H1 (cell line): ENCODE measurements at regions not wholly inside any gene's neighbourhood (a gene's known extent, or its start where the extent isn't known, plus 50 kb on each side); places are given as distances from the start of the nearest gene placed in this dataset.

Experiments
- CTCF ChIA-PET: fragments of 300-600 bp; sonication (Branson Sonifier 250); formaldehyde crosslinking; loops from one replicate; lab custom pipeline; 2021; ENCODE audit not compliant: partially characterized antibody; lab: Charles Lee
- POLR2A ChIA-PET: fragments of 300-600 bp; sonication (Branson Sonifier 250); formaldehyde crosslinking; loops from one replicate; lab custom pipeline; 2021; ENCODE audit warnings: inconsistent platforms; ENCODE audit not compliant: partially characterized antibody; lab: Charles Lee
- DNase-seq, 2 experiments: peaks; one replicate each; pipeline versions ENCODE4 v3.0.0 to v3.0.0-alpha.2; 2010 to 2022; ENCODE audit warnings: low spot score in 2 of 2, low read depth in 1 of 2, mixed read lengths in 1 of 2
- FAIRE-seq: peaks from 2 replicates; lab custom pipeline; 2011; peaks lifted over from hg19 to GRCh38; lab: Jason Lieb, UNC
- H2AFZ ChIP-seq: 2 replicates; pipeline ENCODE4 v1.8.1; 2012; ENCODE audit warnings: low read length, inconsistent platforms
- H2AK5ac ChIP-seq: 2 replicates; pipeline ENCODE4 v1.6.1; 2013; ENCODE audit warnings: low read depth, low read length
- H2BK120ac ChIP-seq: replicated peaks from 2 replicates; pipeline ENCODE3; 2013; ENCODE audit warnings: low read depth, low read length, inconsistent platforms
- H2BK12ac ChIP-seq: 2 replicates; pipeline ENCODE4 v1.6.1; 2013; ENCODE audit warnings: low read depth, low read length
- H2BK15ac ChIP-seq: 2 replicates; pipeline ENCODE4 v1.6.1; 2013; ENCODE audit warnings: low read length
- H2BK20ac ChIP-seq: 2 replicates; pipeline ENCODE4 v1.6.1; 2013; ENCODE audit warnings: low read length
- H2BK5ac ChIP-seq: 2 replicates; pipeline ENCODE4 v1.6.1; 2013; ENCODE audit warnings: low read depth, low read length
- H3K14ac ChIP-seq: 2 replicates; pipeline ENCODE4 v1.6.1; 2013; ENCODE audit warnings: inconsistent platforms; ENCODE audit not compliant: insufficient read length
- H3K18ac ChIP-seq: 2 replicates; pipeline ENCODE4 v1.6.1; 2013; ENCODE audit warnings: low read length; ENCODE audit errors: extremely low read depth
- H3K23ac ChIP-seq: 2 replicates; pipeline ENCODE4 v1.6.1; 2013; ENCODE audit warnings: inconsistent platforms; ENCODE audit not compliant: insufficient read length
- H3K23me2 ChIP-seq: 2 replicates; pipeline ENCODE4 v1.6.1; 2013; ENCODE audit warnings: low read depth, low read length
- H3K27ac ChIP-seq: 2 replicates; pipeline ENCODE4 v1.6.1; 2011; ENCODE audit warnings: low read depth, low read length, inconsistent platforms
- H3K27me3 ChIP-seq, 4 experiments: replicated peaks in 1 of 4; 1 replicate in 1 of 4; 2 replicates in 3 of 4; pipeline versions ENCODE4 v1.6.1 to v1.8.1; 2011 to 2013; ENCODE audit warnings: low read length in 3 of 4, mild to moderate bottlenecking in 3 of 4, inconsistent platforms in 2 of 4, mixed read lengths in 2 of 4, moderate library complexity in 1 of 4; ENCODE audit not compliant: control insufficient read depth in 3 of 4, insufficient read depth in 3 of 4; ENCODE audit errors: extremely low read depth in 1 of 4
- H3K36me3 ChIP-seq, 4 experiments: 2 replicates each; pipeline versions ENCODE4 v1.6.1 to v1.8.1; 2011 to 2013; ENCODE audit warnings: mild to moderate bottlenecking in 4 of 4, low read length in 3 of 4, moderate library complexity in 2 of 4, control low read depth in 1 of 4, inconsistent platforms in 1 of 4; ENCODE audit not compliant: insufficient read depth in 4 of 4, control insufficient read depth in 2 of 4
- H3K4ac ChIP-seq: replicated peaks from 2 replicates; pipeline ENCODE3; 2013; ENCODE audit warnings: low read length, low read depth, mixed read lengths, inconsistent platforms; ENCODE audit not compliant: insufficient read length
- H3K4me1 ChIP-seq, 4 experiments: replicated peaks in 1 of 4; 1 replicate in 1 of 4; 2 replicates in 3 of 4; pipeline versions ENCODE4 v1.6.1 to v1.8.1; 2011 to 2013; ENCODE audit warnings: low read length in 3 of 4, inconsistent platforms in 2 of 4, mixed read lengths in 1 of 4; ENCODE audit not compliant: insufficient read depth in 4 of 4, control insufficient read depth in 3 of 4
- H3K4me2 ChIP-seq, 2 experiments: 2 replicates each; pipeline versions ENCODE4 v1.6.1 to v1.8.1; 2011 to 2013; ENCODE audit warnings: low read depth in 2 of 2, low read length in 2 of 2, control low read depth in 1 of 2, inconsistent platforms in 1 of 2, mild to moderate bottlenecking in 1 of 2; ENCODE audit not compliant: insufficient read depth in 1 of 2
- H3K4me3 ChIP-seq, 4 experiments: fragments of 200-600, 300-600 bp in 1 of 4; sonication (generic), shearing (Covaris generic), sonication (Bioruptor Twin) in 1 of 4; 2 replicates each; pipeline versions ENCODE4 v1.5.1 to v1.8.1; 2011 to 2016; ENCODE audit warnings: low read length in 4 of 4, low read depth in 3 of 4, control low read depth in 2 of 4, inconsistent platforms in 2 of 4, mild to moderate bottlenecking in 2 of 4, mixed read lengths in 1 of 4, moderate library complexity in 1 of 4; ENCODE audit not compliant: insufficient read depth in 2 of 4; ENCODE audit errors: extremely low read depth in 1 of 4
- H3K56ac ChIP-seq: replicated peaks from 2 replicates; pipeline ENCODE3; 2013; ENCODE audit warnings: low read depth, mild to moderate bottlenecking, mixed read lengths, low read length, inconsistent platforms; ENCODE audit not compliant: insufficient read length
- H3K79me1 ChIP-seq: 2 replicates; pipeline ENCODE4 v1.6.1; 2013; ENCODE audit warnings: low read depth, low read length, control low read depth
- H3K79me2 ChIP-seq, 2 experiments: 2 replicates each; pipeline versions ENCODE4 v1.6.1 to v1.8.1; 2012 to 2013; ENCODE audit warnings: low read length in 2 of 2, mild to moderate bottlenecking in 2 of 2, inconsistent platforms in 1 of 2; ENCODE audit not compliant: insufficient read depth in 2 of 2, control insufficient read depth in 1 of 2
- H3K9ac ChIP-seq, 4 experiments: replicated peaks in 1 of 4; 1 replicate in 1 of 4; 2 replicates in 3 of 4; pipeline versions ENCODE4 v1.6.1 to v1.8.1; 2011 to 2013; ENCODE audit warnings: low read depth in 3 of 4, low read length in 3 of 4, control low read depth in 2 of 4, mild to moderate bottlenecking in 2 of 4, moderate library complexity in 2 of 4, inconsistent platforms in 1 of 4; ENCODE audit errors: extremely low read depth in 1 of 4
- H3K9me3 ChIP-seq, 2 experiments: 2 replicates each; pipeline versions ENCODE4 v1.6.1 to v1.8.1; 2012 to 2013; ENCODE audit warnings: mild to moderate bottlenecking in 2 of 2, moderate library complexity in 2 of 2, control low read depth in 1 of 2, inconsistent platforms in 1 of 2, low read depth in 1 of 2, low read length in 1 of 2, mixed read lengths in 1 of 2; ENCODE audit not compliant: insufficient read depth in 2 of 2
- H4K20me1 ChIP-seq, 2 experiments: replicated peaks in 1 of 2; 2 replicates each; pipeline versions ENCODE3 to v1.8.1; 2011 to 2013; ENCODE audit warnings: inconsistent platforms in 2 of 2, low read length in 2 of 2, mild to moderate bottlenecking in 1 of 2; ENCODE audit not compliant: insufficient read depth in 2 of 2, control insufficient read depth in 1 of 2
- H4K5ac ChIP-seq: 2 replicates; pipeline ENCODE4 v1.6.1; 2013; ENCODE audit warnings: low read length, low read depth, mixed read lengths, inconsistent platforms; ENCODE audit not compliant: insufficient read length
- H4K8ac ChIP-seq: 2 replicates; pipeline ENCODE4 v1.8.0; 2013; ENCODE audit warnings: mild to moderate bottlenecking, moderate library complexity, low read length, inconsistent platforms; ENCODE audit not compliant: insufficient read depth; ENCODE audit errors: extremely low read depth
- H4K91ac ChIP-seq: replicated peaks from 2 replicates; pipeline ENCODE3; 2013; ENCODE audit warnings: low read length, mixed read lengths, inconsistent platforms; ENCODE audit not compliant: insufficient read length
- HDAC2 ChIP-seq, 2 experiments: fragments of 300-600 bp in 1 of 2; sonication (generic) in 1 of 2; IDR thresholded peaks; 2 replicates each; pipeline ENCODE4 v1.6.1; 2011 to 2012; ENCODE audit warnings: low read depth in 2 of 2, low read length in 2 of 2, mild to moderate bottlenecking in 2 of 2, moderate library complexity in 2 of 2, borderline replicate concordance in 1 of 2, inconsistent platforms in 1 of 2
- HDAC6 ChIP-seq: IDR thresholded peaks from one replicate; pipeline ENCODE4 v1.7.1; 2012; ENCODE audit warnings: low read depth, mild to moderate bottlenecking, inconsistent platforms, low read length, moderate library complexity
- POLR2A ChIP-seq, 2 experiments: IDR thresholded peaks; 1 replicate in 1 of 2; 2 replicates in 1 of 2; pipeline ENCODE4 v1.6.1; 2011; ENCODE audit warnings: low read depth in 2 of 2, low read length in 2 of 2, mild to moderate bottlenecking in 2 of 2; ENCODE audit errors: control extremely low read depth in 1 of 2
- TEAD4 ChIP-seq: IDR thresholded peaks from 2 replicates; pipeline ENCODE4 v1.6.1; 2012; ENCODE audit warnings: low read depth, low read length, inconsistent platforms, mixed read lengths
- WGBS, 2 experiments: shearing (Covaris generic) in 1 of 2; methylation state at CpG; one replicate each; pipeline versions ENCODE4 v1.1.6 to v1.1.7; 2013 to 2015; ENCODE audit warnings: low lambda C conversion rate in 2 of 2, mixed read lengths in 2 of 2, inconsistent platforms in 1 of 2, low coverage in 1 of 2, missing lambda C conversion rate in 1 of 2; ENCODE audit not compliant: insufficient replicate concordance in 2 of 2, insufficient coverage in 1 of 2, insufficient read length in 1 of 2; ENCODE audit errors: extremely low coverage in 1 of 2, missing lambda C conversion rate in 1 of 2; 5-methylcytosine and 5-hydroxymethylcytosine counted together

DNA sequence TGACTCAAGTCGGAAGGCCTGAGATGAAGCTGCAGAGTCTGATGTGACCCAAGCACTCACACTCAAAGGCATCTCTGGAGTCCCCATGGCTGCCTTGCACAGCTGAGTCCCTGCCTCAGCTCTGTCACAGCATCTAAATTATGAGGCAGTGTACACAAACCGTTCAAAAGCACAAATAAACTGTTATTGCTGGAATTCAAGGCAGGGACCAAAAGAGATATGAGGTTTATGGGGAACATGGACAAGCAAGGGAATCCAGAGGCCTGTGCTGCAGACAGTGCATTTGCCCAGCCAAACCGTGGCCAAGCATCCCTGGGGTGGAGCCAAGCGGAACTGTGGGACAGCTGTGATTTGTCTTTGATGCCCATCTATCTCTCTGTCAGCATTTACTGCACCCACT is 91.3 kb downstream of the RPS29 start:
- Histone ChIP-seq H3K36me3 (no peaks in the 10 kb centered on the region), H4K20me1 (no peaks in the 10 kb centered on the region), H3K23me2 (no peaks in the 10 kb centered on the region), H3K4ac (no peak overlapping the region), H2AFZ (no peak overlapping the region), H3K56ac (no peak overlapping the region), H3K4me2 (no peak overlapping the region), H3K4me1 (no peaks in the 10 kb centered on the region), H2BK15ac (no peak overlapping the region), H3K9ac (no peak overlapping the region), H2BK5ac (no peak overlapping the region), H3K27me3 (no peaks in the 10 kb centered on the region), H3K23ac (no peak overlapping the region), H4K5ac (no peak overlapping the region), H2BK120ac (no peak overlapping the region), H4K8ac (no peak overlapping the region), H4K91ac (no peak overlapping the region), H3K18ac (no peak overlapping the region), H2BK12ac (no peak overlapping the region), H3K14ac (no peak overlapping the region), H3K79me1 (no peaks in the 10 kb centered on the region), H2AK5ac (no peak overlapping the region), H3K9me3 (no peaks in the 10 kb centered on the region), H3K27ac (no peak overlapping the region), H3K79me2 (no peaks in the 10 kb centered on the region), H3K4me3 (no peak overlapping the region), H2BK20ac (no peak overlapping the region)
- ChIA-PET POLR2A (no interaction called here), CTCF (interaction anchor here (0.7 to 5.3 kb wide), 9 partner anchors 10 to 211 kb away, joined by 3 to 40 read pairs (median 4); no protein-coding TSS in a partner anchor)
- 81% methylated on average over 4 of the region's 4 CpGs; no CpG with 5 or more reads in 1 of the 2 experiments for WGBS, 2 experiments
- TF ChIP-seq TEAD4 (no peak), HDAC6 (no peak), HDAC2 (IDR thresholded peaks at IDR 0.05; ENCODE audit: borderline replicate concordance in 1 of 2, low read depth in 2 of 2, low read length in 2 of 2) (no peak), POLR2A (IDR thresholded peaks at IDR 0.05; ENCODE audit: control extremely low read depth in 1 of 2, low read depth in 2 of 2, low read length in 2 of 2) (no peak)
- no peak for DNase-seq
- no peak for FAIRE-seq
